ENCODE measurements at regions not wholly inside any gene's neighbourhood (a gene's known extent, or its start where the extent isn't known, plus 50 kb on each side); places are given as distances from the start of the nearest gene placed in this dataset.

GRCh38 chr11:21839796-21840195 lies 353.1 kb upstream of the ANO5 start:
- Histone ChIP-seq H4K20me1 (ENCODE audit: insufficient read depth, low read length) (no peaks in the 10 kb centered on the region), H3K9me3 (ENCODE audit: low read length) (peaks cover 26% of the 10 kb centered on the region), H3K79me2 (ENCODE audit: insufficient read depth, low read length) (no peaks in the 10 kb centered on the region), H3K4me2 (ENCODE audit: low read depth, low read length) (peak overlapping the region; percentile 23; the same call in 1 of the 2 replicates), H3K27ac (ENCODE audit: extremely low read length, insufficient read depth, low read length) (no peak overlapping the region), H3K9ac (ENCODE audit: insufficient read depth, low read depth, low read length) (no peak overlapping the region), H2AFZ (ENCODE audit: low read length) (no peak overlapping the region), H3K4me1 (ENCODE audit: insufficient read depth, low read length) (peaks cover 15% of the 10 kb centered on the region), H3K36me3 (replicated peaks in 1 of 2; ENCODE audit: control insufficient read depth in 1 of 2, insufficient read depth in 2 of 2, low read length in 2 of 2) (no peaks in the 10 kb centered on the region), H3K4me3 (replicated peaks in 1 of 3; ENCODE audit: insufficient read depth in 1 of 3, low read depth in 2 of 3, low read length in 3 of 3) (no peak overlapping the region), H3K27me3 (ENCODE audit: control insufficient read depth in 1 of 2, insufficient read depth in 2 of 2, low read length in 2 of 2) (no peaks in the 10 kb centered on the region)
- 3% methylated on average over 2 of the region's 2 CpGs for WGBS (ENCODE audit: low lambda C conversion rate)
- ChIA-PET CTCF (ENCODE audit: low intra/inter-chr PET ratio, low total read pairs) (no interaction called here), POLR2A (no interaction called here)
- ATAC-seq (peak; percentile 52), DNase-seq (ENCODE audit: low spot score) (peak; percentile 37), FAIRE-seq (no peak)
- in situ Hi-C loops (cut with HindIII; ENCODE audit: extremely low pct_ligation_motif_present, low pct_unique_long_range_greater_than_20kb), result no loop called here
- intact Hi-C loops (cut with micrococcal nuclease; ENCODE audit: unreplicated experiment), result no loop called here
- no TSS peak for BruUV-seq (replicated peaks)
- TF ChIP-seq ZNF589 (CRISPR knock-in tag; conservative IDR thresholded peaks at IDR 0.05) (no peak), MXD3 (CRISPR knock-in tag; IDR thresholded peaks at IDR 0.05) (no peak), ZNF354B (CRISPR knock-in tag; IDR thresholded peaks at IDR 0.05) (no peak), PHF20 (CRISPR knock-in tag; IDR thresholded peaks at IDR 0.05) (no peak), IKZF1 (IDR thresholded peaks at IDR 0.05) (no peak), KLF12 (CRISPR knock-in tag; IDR thresholded peaks at IDR 0.05; ENCODE audit: borderline replicate concordance) (no peak), EP300 (IDR thresholded peaks at IDR 0.05; ENCODE audit: low read depth in 2 of 2, low read length in 2 of 2) (0 out of 4 replicates have a peak, but pooled peaks of 1 of the 2 experiments have one; percentile 16), EP300 (CRISPR knock-in tag; IDR thresholded peaks at IDR 0.05; ENCODE audit: borderline replicate concordance) (no peak), KLF13 (CRISPR knock-in tag; IDR thresholded peaks at IDR 0.05) (no peak), EEA1 (CRISPR knock-in tag; IDR thresholded peaks at IDR 0.05; ENCODE audit: borderline replicate concordance) (no peak), HDAC1 (CRISPR knock-in tag; IDR thresholded peaks at IDR 0.05) (no peak), SOX13 (IDR thresholded peaks at IDR 0.05) (no peak), SOX13 (CRISPR knock-in tag; conservative IDR thresholded peaks at IDR 0.05 in 1 of 2, IDR thresholded peaks at IDR 0.05 in 1 of 2) (peak in 1 of 2 experiments; percentile 74; a peak in 2 of 4 replicates), NPAS2 (CRISPR knock-in tag; IDR thresholded peaks at IDR 0.05; ENCODE audit: borderline replicate concordance) (no peak), SIN3A (IDR thresholded peaks at IDR 0.05; ENCODE audit: borderline replicate concordance, low read depth, low read length) (no peak), MBD4 (IDR thresholded peaks at IDR 0.05; ENCODE audit: borderline replicate concordance, low read length) (no peak), E2F1 (CRISPR knock-in tag; IDR thresholded peaks at IDR 0.05) (no peak), SOX5 (CRISPR knock-in tag; IDR thresholded peaks at IDR 0.05; ENCODE audit: borderline replicate concordance) (peak; percentile 44), TBL1XR1 (IDR thresholded peaks at IDR 0.05; ENCODE audit: borderline replicate concordance, low read length, partially characterized antibody) (no peak), DMAP1 (CRISPR knock-in tag; IDR thresholded peaks at IDR 0.05) (no peak), PATZ1 (CRISPR knock-in tag; IDR thresholded peaks at IDR 0.05) (no peak), ZNF691 (CRISPR knock-in tag; IDR thresholded peaks at IDR 0.05; ENCODE audit: borderline replicate concordance, low read depth) (no peak)
